ENCODE measurements at regions not wholly inside any gene's neighbourhood (a gene's known extent, or its start where the extent isn't known, plus 50 kb on each side); places are given as distances from the start of the nearest gene placed in this dataset.

GRCh38 chr10:10363217-10363616 is 654.5 kb upstream of the CELF2 start:
- Mint-ChIP-seq H3K36me3 (no peaks in the 10 kb centered on the region), H3K4me3 (no peak overlapping the region), H3K27me3 (no peaks in the 10 kb centered on the region), H3K27ac (no peak overlapping the region), H3K9me3 (no peaks in the 10 kb centered on the region), H3K4me1 (no peaks in the 10 kb centered on the region)
- no peak for ATAC-seq (ENCODE audit: low read depth)
- no peak for DNase-seq
- POLR2A ChIA-PET, result no interaction called here

DNA sequence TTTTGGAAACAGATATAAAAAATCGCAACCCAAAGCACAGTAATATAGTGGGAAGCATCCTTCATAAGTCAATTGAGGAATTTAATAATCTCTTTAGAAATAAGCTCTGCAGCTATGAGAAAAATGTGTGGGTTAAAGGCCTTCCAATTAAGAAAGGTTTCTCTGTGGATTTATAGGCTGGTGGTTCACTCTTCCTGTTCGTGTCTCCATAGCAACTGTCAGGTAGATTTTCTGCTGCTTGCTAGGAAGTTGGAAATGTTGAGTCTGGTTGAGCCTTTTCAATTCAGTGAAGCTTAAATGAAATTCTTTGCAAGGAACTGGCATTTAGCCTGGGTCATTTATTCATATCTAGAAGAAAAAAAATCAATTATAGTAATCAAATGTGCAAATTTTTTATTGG is 652.8 kb upstream of the CELF2 start:
- POLR2A ChIA-PET, result no interaction called here
- H3K36me3 Mint-ChIP-seq, result no peaks in the 10 kb centered on the region
- ATAC-seq (ENCODE audit: low read depth), result no peak
- no peaks in the 10 kb centered on the region for H3K4me1 Mint-ChIP-seq
- H3K4me3 Mint-ChIP-seq, result no peak overlapping the region
- H3K27me3 Mint-ChIP-seq, result no peaks in the 10 kb centered on the region
- H3K27ac Mint-ChIP-seq, result no peak overlapping the region
- no peak for DNase-seq
- no peaks in the 10 kb centered on the region for H3K9me3 Mint-ChIP-seq

GRCh38 chr10:10365676-10366075 is 652.0 kb upstream of the CELF2 start:
- POLR2A ChIA-PET, result no interaction called here

GRCh38 chr10:10366836-10367235 is 650.8 kb upstream of the CELF2 start:
- no peaks in the 10 kb centered on the region for H3K9me3 Mint-ChIP-seq
- no peaks in the 10 kb centered on the region for H3K36me3 Mint-ChIP-seq
- no peak overlapping the region for H3K4me3 Mint-ChIP-seq
- no peaks in the 10 kb centered on the region for H3K4me1 Mint-ChIP-seq
- POLR2A ChIA-PET, result no interaction called here
- H3K27ac Mint-ChIP-seq, result no peak overlapping the region
- DNase-seq (no peak), ATAC-seq (ENCODE audit: low read depth) (no peak)
- H3K27me3 Mint-ChIP-seq, result no peaks in the 10 kb centered on the region

More at GRCh38 chr10:10365676-10366075, 652.0 kb upstream of the CELF2 start:
- H3K9me3 Mint-ChIP-seq, result no peaks in the 10 kb centered on the region
- H3K4me3 Mint-ChIP-seq, result no peak overlapping the region
- H3K4me1 Mint-ChIP-seq, result no peaks in the 10 kb centered on the region
- H3K36me3 Mint-ChIP-seq, result no peaks in the 10 kb centered on the region
- DNase-seq (no peak), ATAC-seq (ENCODE audit: low read depth) (no peak)
- no peak overlapping the region for H3K27ac Mint-ChIP-seq
- no peaks in the 10 kb centered on the region for H3K27me3 Mint-ChIP-seq

DNA sequence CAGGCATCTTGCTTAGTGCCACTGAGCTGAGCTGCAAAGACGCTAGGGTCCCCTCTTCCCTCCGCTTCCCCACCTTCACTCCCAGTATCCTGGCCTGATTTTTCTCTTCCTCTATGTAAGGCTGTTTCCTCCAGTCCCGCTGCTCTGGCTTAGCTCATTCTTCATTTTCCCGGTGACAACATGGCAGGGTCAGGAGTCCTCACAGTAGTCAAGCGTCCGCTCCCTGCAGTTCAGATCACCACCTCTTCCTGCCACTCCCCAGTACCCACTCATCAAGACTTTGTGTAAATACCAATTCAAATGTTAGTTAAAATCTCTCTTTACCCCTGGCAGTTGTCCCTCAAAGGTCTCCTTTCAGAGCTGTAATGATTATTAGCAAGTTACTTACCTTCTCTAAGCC is 650.4 kb upstream of the CELF2 start:
- Mint-ChIP-seq H3K27ac (no peak overlapping the region), H3K4me3 (no peak overlapping the region), H3K4me1 (no peaks in the 10 kb centered on the region), H3K27me3 (no peaks in the 10 kb centered on the region), H3K9me3 (no peaks in the 10 kb centered on the region), H3K36me3 (no peaks in the 10 kb centered on the region)
- DNase-seq (no peak), ATAC-seq (ENCODE audit: low read depth) (no peak)
- POLR2A ChIA-PET, result no interaction called here

DNA sequence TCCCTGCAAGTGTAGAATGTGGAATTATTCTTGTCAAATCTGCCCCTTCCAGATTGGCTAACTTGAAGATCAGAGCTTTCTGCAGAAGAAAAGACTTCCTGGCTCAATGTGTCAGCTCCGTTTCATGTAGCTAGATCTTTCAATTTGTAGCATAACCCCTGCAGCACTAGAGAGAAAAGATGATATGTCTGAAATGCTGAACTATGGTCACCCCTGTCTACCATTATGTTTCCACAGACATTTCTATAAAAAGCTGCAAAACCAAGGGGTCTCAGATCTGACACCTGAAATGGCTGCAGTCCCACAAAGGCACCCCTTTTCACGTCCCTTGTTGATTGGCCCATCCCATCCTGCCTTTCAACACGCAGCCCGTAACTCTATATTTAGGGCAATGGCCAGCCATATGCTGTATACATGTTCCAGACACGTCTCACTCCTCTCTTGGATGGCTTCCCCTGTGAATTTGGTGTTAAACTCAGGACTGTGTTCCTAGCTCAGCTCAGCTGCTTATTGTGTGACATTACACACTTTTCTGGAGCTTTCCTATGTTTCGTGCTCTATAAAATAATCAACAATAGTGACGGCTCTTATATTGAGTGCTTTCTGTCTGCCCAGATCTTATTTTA is 648.6 kb upstream of the CELF2 start:
- ATAC-seq (ENCODE audit: low read depth) (no peak), DNase-seq (no peak)
- peaks cover 2% of the 10 kb centered on the region for H3K9me3 Mint-ChIP-seq
- H3K4me1 Mint-ChIP-seq, result no peaks in the 10 kb centered on the region
- no peak overlapping the region for H3K4me3 Mint-ChIP-seq
- H3K27ac Mint-ChIP-seq, result no peak overlapping the region
- no peaks in the 10 kb centered on the region for H3K36me3 Mint-ChIP-seq
- POLR2A ChIA-PET, result no interaction called here
- no peaks in the 10 kb centered on the region for H3K27me3 Mint-ChIP-seq

DNA sequence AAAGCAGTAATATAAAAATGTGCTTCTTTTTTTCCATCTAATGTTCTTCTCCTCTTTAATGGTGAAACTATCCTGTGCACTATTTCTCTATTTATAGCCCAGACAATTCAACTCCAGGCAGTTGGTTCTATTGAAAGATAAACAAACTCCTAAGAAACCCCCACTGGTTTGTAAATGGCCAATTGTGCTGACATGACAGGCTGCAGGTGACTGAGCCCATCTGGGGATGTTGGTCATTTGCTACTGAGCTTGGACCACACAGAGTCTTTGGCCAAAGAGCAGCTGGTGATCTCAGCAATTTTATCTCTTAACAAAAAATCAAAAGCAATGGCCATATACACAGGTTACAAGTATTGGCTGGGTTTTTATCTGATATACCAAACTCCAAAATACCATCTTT is 631.8 kb upstream of the CELF2 start:
- ATAC-seq (ENCODE audit: low read depth) (no peak), DNase-seq (no peak)
- no peak overlapping the region for H3K4me3 Mint-ChIP-seq
- POLR2A ChIA-PET, result no interaction called here
- no peaks in the 10 kb centered on the region for H3K27me3 Mint-ChIP-seq
- H3K9me3 Mint-ChIP-seq, result no peaks in the 10 kb centered on the region
- H3K36me3 Mint-ChIP-seq, result no peaks in the 10 kb centered on the region
- no peak overlapping the region for H3K27ac Mint-ChIP-seq
- no peaks in the 10 kb centered on the region for H3K4me1 Mint-ChIP-seq

DNA sequence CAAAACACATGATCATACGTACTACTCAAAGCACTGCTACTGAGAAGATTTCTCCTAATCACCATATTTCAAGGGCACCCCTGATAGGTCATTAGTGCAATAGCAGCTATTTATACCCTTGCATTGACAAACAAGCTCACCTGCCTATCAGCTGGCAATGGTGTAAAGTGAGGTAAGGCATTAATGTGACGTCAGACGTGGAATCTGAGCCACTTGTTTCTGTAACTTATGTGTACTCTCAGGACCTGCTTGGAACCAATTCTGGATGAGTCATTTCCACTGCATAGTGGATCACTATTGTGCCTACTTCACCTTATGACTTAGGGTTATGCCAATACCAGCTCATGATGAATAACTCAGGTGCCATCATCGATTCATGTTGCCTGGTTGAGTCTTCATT is 628.5 kb upstream of the CELF2 start:
- no peak overlapping the region for H3K27ac Mint-ChIP-seq
- ATAC-seq (ENCODE audit: low read depth) (no peak), DNase-seq (no peak)
- H3K9me3 Mint-ChIP-seq, result no peaks in the 10 kb centered on the region
- no peak overlapping the region for H3K4me3 Mint-ChIP-seq
- POLR2A ChIA-PET, result no interaction called here
- H3K36me3 Mint-ChIP-seq, result no peaks in the 10 kb centered on the region
- H3K4me1 Mint-ChIP-seq, result no peaks in the 10 kb centered on the region
- H3K27me3 Mint-ChIP-seq, result no peaks in the 10 kb centered on the region

GRCh38 chr10:10392511-10392910 is 625.2 kb upstream of the CELF2 start:
- no peak for ATAC-seq (ENCODE audit: low read depth)
- H3K27ac Mint-ChIP-seq, result no peak overlapping the region
- peaks cover 2% of the 10 kb centered on the region for H3K27me3 Mint-ChIP-seq
- DNase-seq, result no peak
- no peaks in the 10 kb centered on the region for H3K9me3 Mint-ChIP-seq
- POLR2A ChIA-PET, result no interaction called here
- H3K36me3 Mint-ChIP-seq, result no peaks in the 10 kb centered on the region
- H3K4me1 Mint-ChIP-seq, result no peaks in the 10 kb centered on the region
- H3K4me3 Mint-ChIP-seq, result no peak overlapping the region

- H3K4me1 Mint-ChIP-seq, result no peaks in the 10 kb centered on the region
- ATAC-seq (ENCODE audit: low read depth) (no peak), DNase-seq (no peak)
- H3K4me3 Mint-ChIP-seq, result no peak overlapping the region
- POLR2A ChIA-PET, result no interaction called here
- no peaks in the 10 kb centered on the region for H3K9me3 Mint-ChIP-seq
- peaks cover 2% of the 10 kb centered on the region for H3K27me3 Mint-ChIP-seq
- no peak overlapping the region for H3K27ac Mint-ChIP-seq
- no peaks in the 10 kb centered on the region for H3K36me3 Mint-ChIP-seq
Measured at GRCh38 chr10:10394933-10395658, 622.6 kb upstream of the CELF2 start.

DNA sequence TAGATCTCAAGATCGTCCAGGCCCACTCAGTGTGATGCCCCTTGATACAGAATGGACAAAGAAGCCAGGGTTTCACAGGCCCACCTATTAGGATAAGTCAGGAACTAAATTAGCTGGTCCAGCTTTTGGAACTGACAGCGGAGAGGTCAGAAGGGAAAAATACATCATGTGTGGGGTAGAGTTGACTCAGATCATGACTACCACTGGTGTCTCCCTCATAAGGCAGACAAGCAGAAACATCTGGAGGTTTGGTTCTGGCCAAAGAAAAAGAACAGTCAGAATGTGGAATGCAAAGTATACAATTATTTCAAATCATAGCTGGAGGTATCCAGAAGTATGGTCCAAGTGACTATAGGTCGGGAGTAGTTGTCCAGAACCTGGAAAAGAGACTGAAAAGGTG is 621.1 kb upstream of the CELF2 start:
- H3K36me3 Mint-ChIP-seq, result no peaks in the 10 kb centered on the region
- no peak for ATAC-seq (ENCODE audit: low read depth)
- no peaks in the 10 kb centered on the region for H3K4me1 Mint-ChIP-seq
- H3K27ac Mint-ChIP-seq, result no peak overlapping the region
- peaks cover 2% of the 10 kb centered on the region for H3K27me3 Mint-ChIP-seq
- POLR2A ChIA-PET, result no interaction called here
- no peak overlapping the region for H3K4me3 Mint-ChIP-seq
- no peak for DNase-seq
- no peaks in the 10 kb centered on the region for H3K9me3 Mint-ChIP-seq

- POLR2A ChIA-PET, result no interaction called here
- Mint-ChIP-seq H3K4me3 (no peak overlapping the region), H3K36me3 (no peaks in the 10 kb centered on the region), H3K9me3 (peaks cover 2% of the 10 kb centered on the region), H3K4me1 (no peaks in the 10 kb centered on the region), H3K27me3 (peaks cover 2% of the 10 kb centered on the region), H3K27ac (no peak overlapping the region)
- DNase-seq (no peak), ATAC-seq (ENCODE audit: low read depth) (no peak)
Measured at GRCh38 chr10:10397906-10398305, 619.8 kb upstream of the CELF2 start.

GRCh38 chr10:10403762-10404161 is 613.9 kb upstream of the CELF2 start:
- no peaks in the 10 kb centered on the region for H3K27me3 Mint-ChIP-seq
- DNase-seq (no peak), ATAC-seq (ENCODE audit: low read depth) (no peak)
- POLR2A ChIA-PET, result no interaction called here
- H3K36me3 Mint-ChIP-seq, result no peaks in the 10 kb centered on the region
- no peak overlapping the region for H3K27ac Mint-ChIP-seq
- peaks cover 2% of the 10 kb centered on the region for H3K9me3 Mint-ChIP-seq
- H3K4me1 Mint-ChIP-seq, result no peaks in the 10 kb centered on the region
- no peak overlapping the region for H3K4me3 Mint-ChIP-seq

DNA sequence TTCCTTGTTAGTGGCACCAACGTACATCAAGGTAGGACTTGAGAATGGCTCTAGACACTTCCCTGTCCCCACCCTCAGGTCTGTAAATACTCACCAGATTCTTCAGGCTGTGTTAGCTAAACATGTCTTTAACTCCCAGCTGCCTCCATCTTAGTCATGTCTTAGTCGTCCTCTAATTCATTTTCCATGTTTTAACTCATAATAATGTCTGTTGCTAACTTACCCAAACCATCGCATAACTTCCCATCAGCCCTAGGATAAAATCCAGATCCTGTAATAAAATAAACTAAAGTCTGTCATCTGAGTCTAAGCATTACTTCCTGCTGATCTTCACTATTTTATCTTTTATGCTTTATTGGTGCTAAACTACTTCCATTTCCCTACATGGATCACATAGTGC is 600.0 kb upstream of the CELF2 start:
- peaks cover 11% of the 10 kb centered on the region for H3K4me1 Mint-ChIP-seq
- H3K36me3 Mint-ChIP-seq, result no peaks in the 10 kb centered on the region
- no peak overlapping the region for H3K27ac Mint-ChIP-seq
- H3K4me3 Mint-ChIP-seq, result no peak overlapping the region
- peaks cover 4% of the 10 kb centered on the region for H3K9me3 Mint-ChIP-seq
- peaks cover 5% of the 10 kb centered on the region for H3K27me3 Mint-ChIP-seq
- no peak for ATAC-seq (ENCODE audit: low read depth)
- DNase-seq, result no peak
- POLR2A ChIA-PET, result no interaction called here

All from activated naive CD8-positive, alpha-beta T cell treated with anti-CD3 and anti-CD28 coated beads, Interleukin-2, amount 10 ng/mL, durations not matched to agents 7 days and 5 days (primary cell).